ENCODE measurements at regions not wholly inside any gene's neighbourhood (a gene's known extent, or its start where the extent isn't known, plus 50 kb on each side); places are given as distances from the start of the nearest gene placed in this dataset.

GRCh38 chr16:79712276-79712675, 111.7 kb upstream of the MAF start:
- DNase-seq (ENCODE audit: low spot score) = no peak

- DNase-seq (ENCODE audit: low spot score) = no peak
These were observed 107.3 kb upstream of the MAF start for GRCh38 chr16:79707876-79708275.

- no peak for DNase-seq (ENCODE audit: low spot score)
These were observed 102.5 kb upstream of the MAF start for GRCh38 chr16:79703066-79703465.

- DNase-seq (ENCODE audit: low spot score) = no peak
These were observed 97.8 kb upstream of the MAF start for GRCh38 chr16:79698341-79698753.

- DNase-seq (ENCODE audit: low spot score) = no peak
These were observed 97.1 kb upstream of the MAF start for GRCh38 chr16:79697562-79698112.

- no peak for DNase-seq (ENCODE audit: low spot score)
These were observed 90.5 kb upstream of the MAF start for GRCh38 chr16:79691007-79691406.

GRCh38 chr16:79690159-79690558, 89.6 kb upstream of the MAF start:
- DNase-seq (ENCODE audit: low spot score) = no peak

- DNase-seq (ENCODE audit: low spot score) = no peak
These were observed 87.0 kb upstream of the MAF start for GRCh38 chr16:79687249-79688130.

- DNase-seq (ENCODE audit: low spot score) = no peak
These were observed 85.3 kb upstream of the MAF start for GRCh38 chr16:79685871-79686270.

GRCh38 chr16:79679334-79679733, 78.8 kb upstream of the MAF start:
- DNase-seq (ENCODE audit: low spot score) = no peak

GRCh38 chr16:79677799-79678530, 77.4 kb upstream of the MAF start:
- DNase-seq (ENCODE audit: low spot score) = peak; percentile 72

GRCh38 chr16:79673635-79674034, 73.1 kb upstream of the MAF start:
- DNase-seq (ENCODE audit: low spot score) = no peak

- DNase-seq (ENCODE audit: low spot score) = peak; percentile 9
These were observed 72.0 kb upstream of the MAF start for GRCh38 chr16:79672524-79672923.

GRCh38 chr16:79668502-79668901, 68.0 kb upstream of the MAF start:
- no peak for DNase-seq (ENCODE audit: low spot score)

- DNase-seq (ENCODE audit: low spot score) = no peak
These were observed 65.4 kb upstream of the MAF start for GRCh38 chr16:79665970-79666369.

GRCh38 chr16:79664407-79664806, 63.9 kb upstream of the MAF start:
- no peak for DNase-seq (ENCODE audit: low spot score)

GRCh38 chr16:79662669-79663313, 62.3 kb upstream of the MAF start:
- DNase-seq (ENCODE audit: low spot score) = no peak

- DNase-seq (ENCODE audit: low spot score) = no peak
These were observed 61.6 kb upstream of the MAF start for GRCh38 chr16:79662122-79662521.

GRCh38 chr16:79661578-79661977, 61.0 kb upstream of the MAF start:
- no peak for DNase-seq (ENCODE audit: low spot score)

GRCh38 chr16:79659344-79659743, 58.8 kb upstream of the MAF start:
- DNase-seq (ENCODE audit: low spot score) = no peak

GRCh38 chr16:79658301-79659033, 57.9 kb upstream of the MAF start:
- peak; percentile 97 for DNase-seq (ENCODE audit: low spot score)
